ENCODE measurements at regions not wholly inside any gene's neighbourhood (a gene's known extent, or its start where the extent isn't known, plus 50 kb on each side); places are given as distances from the start of the nearest gene placed in this dataset.

GRCh38 chr2:188786368-188786841 is 187.8 kb upstream of the COL3A1 start:
- CTCF ChIA-PET (ENCODE audit: low intra/inter-chr PET ratio, low total read pairs) = no interaction called here

DNA sequence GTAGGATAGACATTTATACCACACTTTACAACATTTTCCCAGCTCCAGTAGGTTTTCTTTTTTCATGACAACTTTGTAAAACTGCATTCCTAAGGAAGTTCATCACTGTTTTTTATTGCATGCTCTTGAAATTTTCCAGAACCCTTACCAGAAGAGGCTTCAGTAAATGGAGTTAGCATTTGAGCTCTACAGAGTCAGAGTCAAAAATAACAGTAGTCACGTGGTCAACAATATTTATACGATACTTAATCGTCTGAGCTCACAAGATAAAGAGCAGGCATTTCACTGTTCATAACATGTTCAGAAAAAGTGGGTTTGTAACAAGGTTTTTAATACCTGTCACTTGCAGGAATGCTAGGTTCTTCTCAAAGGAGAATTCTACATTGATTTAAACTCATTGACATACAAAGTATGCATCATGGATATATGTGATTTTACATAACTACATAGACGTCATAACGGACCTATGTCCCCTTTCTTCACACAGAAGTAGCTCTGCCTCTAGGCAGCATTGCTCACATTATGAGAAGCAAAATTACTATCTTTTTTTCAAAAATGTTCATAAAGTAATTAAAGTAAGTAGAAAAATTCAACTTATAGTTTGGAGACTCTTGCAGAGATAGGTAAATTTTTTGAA is 187.0 kb upstream of the COL3A1 start:
- FAIRE-seq = no peak
- in situ Hi-C loops (cut with HindIII; ENCODE audit: extremely low pct_ligation_motif_present, low pct_unique_long_range_greater_than_20kb) (no loop called here), intact Hi-C loops (cut with micrococcal nuclease; ENCODE audit: unreplicated experiment) (no loop called here)
- ATAC-seq = no peak
- Histone ChIP-seq H2AFZ (ENCODE audit: low read length) (no peak overlapping the region), H3K9me3 (ENCODE audit: low read length) (no peaks in the 10 kb centered on the region), H4K20me1 (ENCODE audit: insufficient read depth, low read length) (no peaks in the 10 kb centered on the region), H3K27ac (ENCODE audit: extremely low read length, insufficient read depth, low read length) (no peak overlapping the region), H3K36me3 (replicated peaks in 1 of 2; ENCODE audit: control insufficient read depth in 1 of 2, insufficient read depth in 2 of 2, low read length in 2 of 2) (no peaks in the 10 kb centered on the region), H3K79me2 (ENCODE audit: insufficient read depth, low read length) (no peaks in the 10 kb centered on the region), H3K9ac (ENCODE audit: insufficient read depth, low read depth, low read length) (no peak overlapping the region), H3K4me3 (replicated peaks in 1 of 3; ENCODE audit: insufficient read depth in 1 of 3, low read depth in 2 of 3, low read length in 3 of 3) (no peak overlapping the region), H3K27me3 (ENCODE audit: control insufficient read depth in 1 of 2, insufficient read depth in 2 of 2, low read length in 2 of 2) (no peaks in the 10 kb centered on the region), H3K4me2 (ENCODE audit: low read depth, low read length) (no peak overlapping the region), H3K4me1 (ENCODE audit: insufficient read depth, low read length) (no peaks in the 10 kb centered on the region)
- DNase-seq (ENCODE audit: low spot score) = no peak
- BruUV-seq (replicated peaks) = no TSS peak
- TF ChIP-seq RAD51 (IDR thresholded peaks at IDR 0.05; ENCODE audit: borderline replicate concordance) = peak; percentile 48; the same call in 1 of the 2 replicates
- TF ChIP-seq, protein P1, sequence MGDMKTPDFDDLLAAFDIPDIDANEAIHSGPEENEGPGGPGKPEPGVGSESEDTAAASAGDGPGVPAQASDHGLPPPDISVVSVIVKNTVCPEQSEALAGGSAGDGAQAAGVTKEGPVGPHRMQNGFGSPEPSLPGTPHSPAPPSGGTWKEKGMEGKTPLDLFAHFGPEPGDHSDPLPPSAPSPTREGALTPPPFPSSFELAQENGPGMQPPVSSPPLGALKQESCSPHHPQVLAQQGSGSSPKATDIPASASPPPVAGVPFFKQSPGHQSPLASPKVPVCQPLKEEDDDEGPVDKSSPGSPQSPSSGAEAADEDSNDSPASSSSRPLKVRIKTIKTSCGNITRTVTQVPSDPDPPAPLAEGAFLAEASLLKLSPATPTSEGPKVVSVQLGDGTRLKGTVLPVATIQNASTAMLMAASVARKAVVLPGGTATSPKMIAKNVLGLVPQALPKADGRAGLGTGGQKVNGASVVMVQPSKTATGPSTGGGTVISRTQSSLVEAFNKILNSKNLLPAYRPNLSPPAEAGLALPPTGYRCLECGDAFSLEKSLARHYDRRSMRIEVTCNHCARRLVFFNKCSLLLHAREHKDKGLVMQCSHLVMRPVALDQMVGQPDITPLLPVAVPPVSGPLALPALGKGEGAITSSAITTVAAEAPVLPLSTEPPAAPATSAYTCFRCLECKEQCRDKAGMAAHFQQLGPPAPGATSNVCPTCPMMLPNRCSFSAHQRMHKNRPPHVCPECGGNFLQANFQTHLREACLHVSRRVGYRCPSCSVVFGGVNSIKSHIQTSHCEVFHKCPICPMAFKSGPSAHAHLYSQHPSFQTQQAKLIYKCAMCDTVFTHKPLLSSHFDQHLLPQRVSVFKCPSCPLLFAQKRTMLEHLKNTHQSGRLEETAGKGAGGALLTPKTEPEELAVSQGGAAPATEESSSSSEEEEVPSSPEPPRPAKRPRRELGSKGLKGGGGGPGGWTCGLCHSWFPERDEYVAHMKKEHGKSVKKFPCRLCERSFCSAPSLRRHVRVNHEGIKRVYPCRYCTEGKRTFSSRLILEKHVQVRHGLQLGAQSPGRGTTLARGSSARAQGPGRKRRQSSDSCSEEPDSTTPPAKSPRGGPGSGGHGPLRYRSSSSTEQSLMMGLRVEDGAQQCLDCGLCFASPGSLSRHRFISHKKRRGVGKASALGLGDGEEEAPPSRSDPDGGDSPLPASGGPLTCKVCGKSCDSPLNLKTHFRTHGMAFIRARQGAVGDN (CRISPR knock-in tag; IDR thresholded peaks at IDR 0.05) = no peak
- ChIA-PET CTCF (ENCODE audit: low intra/inter-chr PET ratio, low total read pairs) (no interaction called here), POLR2A (no interaction called here)
- 3% methylated on average over 5 of the region's 5 CpGs for WGBS (ENCODE audit: low lambda C conversion rate)

More at GRCh38 chr2:188786368-188786841, 187.8 kb upstream of the COL3A1 start:
- H4K20me1 ChIP-seq (ENCODE audit: insufficient read depth, low read length) = no peaks in the 10 kb centered on the region
- ATAC-seq = no peak
- H3K36me3 ChIP-seq (replicated peaks in 1 of 2; ENCODE audit: control insufficient read depth in 1 of 2, insufficient read depth in 2 of 2, low read length in 2 of 2) = no peaks in the 10 kb centered on the region
- in situ Hi-C loops (cut with HindIII; ENCODE audit: extremely low pct_ligation_motif_present, low pct_unique_long_range_greater_than_20kb) (no loop called here), intact Hi-C loops (cut with micrococcal nuclease; ENCODE audit: unreplicated experiment) (no loop called here)
- no peaks in the 10 kb centered on the region for H3K27me3 ChIP-seq (ENCODE audit: control insufficient read depth in 1 of 2, insufficient read depth in 2 of 2, low read length in 2 of 2)
- H3K4me3 ChIP-seq (replicated peaks in 1 of 3; ENCODE audit: insufficient read depth in 1 of 3, low read depth in 2 of 3, low read length in 3 of 3) = no peak overlapping the region
- no peak for TF ChIP-seq ZNF44 (CRISPR knock-in tag; IDR thresholded peaks at IDR 0.05)
- TF ChIP-seq ZBTB14 (CRISPR knock-in tag; IDR thresholded peaks at IDR 0.05) = no peak
- no peak for TF ChIP-seq HNF4A (CRISPR knock-in tag; IDR thresholded peaks at IDR 0.05)
- no peak for TF ChIP-seq PHF5A (CRISPR knock-in tag; IDR thresholded peaks at IDR 0.05; ENCODE audit: low read depth, unreplicated experiment)
- TF ChIP-seq THAP7 (CRISPR knock-in tag; IDR thresholded peaks at IDR 0.05) = no peak
- H2AFZ ChIP-seq (ENCODE audit: low read length) = no peak overlapping the region
- WGBS (ENCODE audit: low lambda C conversion rate) = 2% methylated on average over 3 of the region's 3 CpGs
- no peak overlapping the region for H3K27ac ChIP-seq (ENCODE audit: extremely low read length, insufficient read depth, low read length)
- DNase-seq (ENCODE audit: low spot score) = no peak
- no TSS peak for BruUV-seq (replicated peaks)
- no peaks in the 10 kb centered on the region for H3K9me3 ChIP-seq (ENCODE audit: low read length)
- H3K4me2 ChIP-seq (ENCODE audit: low read depth, low read length) = no peak overlapping the region
- no peaks in the 10 kb centered on the region for H3K79me2 ChIP-seq (ENCODE audit: insufficient read depth, low read length)
- POLR2A ChIA-PET = no interaction called here
- H3K9ac ChIP-seq (ENCODE audit: insufficient read depth, low read depth, low read length) = no peak overlapping the region
- no peaks in the 10 kb centered on the region for H3K4me1 ChIP-seq (ENCODE audit: insufficient read depth, low read length)
- no peak for FAIRE-seq
